Urinary bladder (tissue), 3 donors: ENCODE measurements at regions not wholly inside any gene's neighbourhood (a gene's known extent, or its start where the extent isn't known, plus 50 kb on each side); places are given as distances from the start of the nearest gene placed in this dataset.

ENCODE experiments used
- DNase-seq: peaks from one replicate; pipeline ENCODE4 v3.0.0-alpha.2; 2015; ENCODE audit errors: extremely low spot score
- H3K27ac ChIP-seq: one replicate; pipeline ENCODE4 v1.5.1; 2013; ENCODE audit warnings: low read depth, mild to moderate bottlenecking, moderate library complexity
- H3K36me3 ChIP-seq: one replicate; pipeline ENCODE4 v1.6.1; 2013; ENCODE audit warnings: mild to moderate bottlenecking, moderate library complexity; ENCODE audit not compliant: insufficient read depth
- H3K4me1 ChIP-seq: one replicate; pipeline ENCODE4 v1.6.1; 2013; ENCODE audit warnings: mild to moderate bottlenecking, moderate library complexity; ENCODE audit not compliant: insufficient read depth
- H3K4me3 ChIP-seq: one replicate; pipeline ENCODE4 v1.5.1; 2013; ENCODE audit warnings: low read depth, low read length
- WGBS: extraction: QIAGEN DNeasy Blood & Tissue Kit; methylation state at CpG from one replicate; pipeline ENCODE4 v1.1.7; 2013; 5-methylcytosine and 5-hydroxymethylcytosine counted together
- donor health status: healthy with polysubstance abuse.
- donor health status: healthy.

- H3K27ac ChIP-seq, result no peak overlapping the region
Measured at GRCh38 chr1:188302746-188303145, 1474.0 kb downstream of the PLA2G4A start.

GRCh38 chr1:188314557-188315137 lies 1485.9 kb downstream of the PLA2G4A start:
- DNase-seq, result no peak
- Histone ChIP-seq H3K4me1 (no peaks in the 10 kb centered on the region), H3K4me3 (no peak overlapping the region), H3K36me3 (no peaks in the 10 kb centered on the region), H3K27ac (no peak overlapping the region)

More at GRCh38 chr1:188302746-188303145, 1474.0 kb downstream of the PLA2G4A start:
- WGBS, result 87% methylated on average over 5 of the region's 5 CpGs
- Histone ChIP-seq H3K36me3 (no peaks in the 10 kb centered on the region), H3K4me3 (no peak overlapping the region), H3K4me1 (no peaks in the 10 kb centered on the region)
- no peak for DNase-seq

GRCh38 chr1:188317894-188318293 lies 1489.1 kb downstream of the PLA2G4A start:
- Histone ChIP-seq H3K4me1 (no peaks in the 10 kb centered on the region), H3K4me3 (no peak overlapping the region), H3K27ac (no peak overlapping the region), H3K36me3 (no peaks in the 10 kb centered on the region)
- DNase-seq, result no peak

GRCh38 chr1:188325211-188325610 lies 1496.5 kb downstream of the PLA2G4A start:
- Histone ChIP-seq H3K36me3 (no peaks in the 10 kb centered on the region), H3K27ac (no peak overlapping the region), H3K4me3 (no peak overlapping the region), H3K4me1 (no peaks in the 10 kb centered on the region)
- no peak for DNase-seq
- WGBS, result 86% methylated on average over 3 of the region's 3 CpGs

GRCh38 chr1:188343914-188344313 lies 1515.2 kb downstream of the PLA2G4A start:
- DNase-seq, result no peak
- Histone ChIP-seq H3K36me3 (no peaks in the 10 kb centered on the region), H3K4me3 (no peak overlapping the region), H3K27ac (no peak overlapping the region), H3K4me1 (no peaks in the 10 kb centered on the region)
- WGBS, result 84% methylated on average over 1 of the region's 1 CpG

GRCh38 chr1:188350104-188350503 lies 1521.4 kb downstream of the PLA2G4A start:
- Histone ChIP-seq H3K36me3 (no peaks in the 10 kb centered on the region), H3K4me1 (no peaks in the 10 kb centered on the region), H3K4me3 (no peak overlapping the region), H3K27ac (no peak overlapping the region)
- 92% methylated on average over 2 of the region's 2 CpGs for WGBS
- DNase-seq, result no peak

GRCh38 chr1:188355082-188355481 lies 1526.3 kb downstream of the PLA2G4A start:
- no peak for DNase-seq
- Histone ChIP-seq H3K36me3 (no peaks in the 10 kb centered on the region), H3K4me3 (no peak overlapping the region), H3K4me1 (no peaks in the 10 kb centered on the region), H3K27ac (no peak overlapping the region)
- WGBS, result 77% methylated on average over 2 of the region's 2 CpGs

GRCh38 chr1:188355847-188356246 lies 1527.1 kb downstream of the PLA2G4A start:
- H3K27ac ChIP-seq, result no peak overlapping the region
- H3K4me3 ChIP-seq, result no peak overlapping the region
- no peaks in the 10 kb centered on the region for H3K4me1 ChIP-seq
- no peak for DNase-seq
- H3K36me3 ChIP-seq, result no peaks in the 10 kb centered on the region
- WGBS, result 87% methylated on average over 5 of the region's 5 CpGs

GRCh38 chr1:188359315-188359714 lies 1530.6 kb downstream of the PLA2G4A start:
- WGBS, result 95% methylated on average over 4 of the region's 4 CpGs
- Histone ChIP-seq H3K4me3 (no peak overlapping the region), H3K36me3 (no peaks in the 10 kb centered on the region), H3K4me1 (no peaks in the 10 kb centered on the region), H3K27ac (no peak overlapping the region)
- no peak for DNase-seq

GRCh38 chr1:188363943-188364342 lies 1535.2 kb downstream of the PLA2G4A start:
- 98% methylated on average over 4 of the region's 4 CpGs for WGBS
- no peaks in the 10 kb centered on the region for H3K4me1 ChIP-seq
- no peak overlapping the region for H3K27ac ChIP-seq
- H3K4me3 ChIP-seq, result no peak overlapping the region
- DNase-seq, result no peak
- no peaks in the 10 kb centered on the region for H3K36me3 ChIP-seq

GRCh38 chr1:188364927-188365449 lies 1536.2 kb downstream of the PLA2G4A start:
- no peak overlapping the region for H3K4me3 ChIP-seq
- 90% methylated on average over 3 of the region's 3 CpGs for WGBS
- H3K36me3 ChIP-seq, result no peaks in the 10 kb centered on the region
- no peak for DNase-seq
- no peak overlapping the region for H3K27ac ChIP-seq
- no peaks in the 10 kb centered on the region for H3K4me1 ChIP-seq

- no peak for DNase-seq
- H3K36me3 ChIP-seq, result no peaks in the 10 kb centered on the region
- H3K4me3 ChIP-seq, result no peak overlapping the region
- no peaks in the 10 kb centered on the region for H3K4me1 ChIP-seq
- no peak overlapping the region for H3K27ac ChIP-seq
Measured at GRCh38 chr1:188365874-188366273, 1537.1 kb downstream of the PLA2G4A start.

- H3K27ac ChIP-seq, result no peak overlapping the region
- no peaks in the 10 kb centered on the region for H3K36me3 ChIP-seq
- 63% methylated on average over 2 of the region's 2 CpGs for WGBS
- H3K4me3 ChIP-seq, result no peak overlapping the region
- no peak for DNase-seq
- no peaks in the 10 kb centered on the region for H3K4me1 ChIP-seq
Measured at GRCh38 chr1:188367661-188368060, 1538.9 kb downstream of the PLA2G4A start.

GRCh38 chr1:188371295-188371806 lies 1542.6 kb downstream of the PLA2G4A start:
- 69% methylated on average over 1 of the region's 1 CpG for WGBS
- H3K4me3 ChIP-seq, result no peak overlapping the region
- no peak for DNase-seq
- H3K27ac ChIP-seq, result no peak overlapping the region
- H3K4me1 ChIP-seq, result no peaks in the 10 kb centered on the region
- no peaks in the 10 kb centered on the region for H3K36me3 ChIP-seq

- 90% methylated on average over 2 of the region's 2 CpGs for WGBS
- Histone ChIP-seq H3K27ac (no peak overlapping the region), H3K4me3 (no peak overlapping the region), H3K4me1 (no peaks in the 10 kb centered on the region), H3K36me3 (no peaks in the 10 kb centered on the region)
- DNase-seq, result no peak
Measured at GRCh38 chr1:188372821-188373220, 1544.1 kb downstream of the PLA2G4A start.
